ENCODE measurements at regions not wholly inside any gene's neighbourhood (a gene's known extent, or its start where the extent isn't known, plus 50 kb on each side); places are given as distances from the start of the nearest gene placed in this dataset.

GRCh38 chr6:156720691-156721685 is 56.2 kb upstream of the ARID1B start:
- Mint-ChIP-seq H3K4me3 (peak overlapping the region; percentile 3; the same call in 1 of the 3 replicates), H3K36me3 (ENCODE audit: low read depth) (0 out of 3 replicates have a peak, but pooled peaks cover 6% of the 10 kb centered on the region), H3K4me1 (peaks cover 35% of the 10 kb centered on the region), H3K27ac (peak overlapping the region; percentile 39), H3K27me3 (ENCODE audit: insufficient read depth, low read depth, poor library complexity) (peaks cover 18% of the 10 kb centered on the region), H3K9me3 (peaks cover 6% of the 10 kb centered on the region; the same call in 1 of the 3 replicates)
- Histone ChIP-seq H3K27me3 (ENCODE audit: insufficient read depth) (no peaks in the 10 kb centered on the region), H3K9me2 (ENCODE audit: insufficient read depth) (0 out of 2 replicates have a peak, but pooled peaks cover 4% of the 10 kb centered on the region), H3K4me1 (ENCODE audit: insufficient read depth) (peaks cover 37% of the 10 kb centered on the region), H3K4me3 (peak overlapping the region; percentile 2), H3K36me3 (ENCODE audit: insufficient read depth) (no peaks in the 10 kb centered on the region), H3K79me2 (replicated peaks; ENCODE audit: insufficient read depth) (no peaks in the 10 kb centered on the region), H3K27ac (ENCODE audit: low read depth) (peak overlapping the region; percentile 90), H3K4me2 (peak overlapping the region; percentile 45), H4K20me1 (replicated peaks; ENCODE audit: insufficient read depth) (no peaks in the 10 kb centered on the region), H2AFZ (no peak overlapping the region; the same call in none of the 2 replicates), H3F3A (replicated peaks; ENCODE audit: low read depth) (peaks cover 20% of the 10 kb centered on the region)
- DNase-seq (ENCODE audit: low spot score) = peak; percentile 88
- peak; percentile 82 for TF ChIP-seq ZNF462 (CRISPR knock-in tag; IDR thresholded peaks at IDR 0.05)
- 0 out of 2 replicates have a peak, but pooled peaks have one; percentile 2 for TF ChIP-seq NANOG (IDR thresholded peaks at IDR 0.05; ENCODE audit: borderline replicate concordance)
- peak; percentile 56 for TF ChIP-seq CREB1 (CRISPR knock-in tag; IDR thresholded peaks at IDR 0.05; ENCODE audit: low read depth)
- no peak for TF ChIP-seq CTCF (conservative IDR thresholded peaks at IDR 0.05; ENCODE audit: low read depth in 2 of 2)
- peak; percentile 35; the same call in 1 of the 2 replicates for TF ChIP-seq ZNF114 (CRISPR knock-in tag; IDR thresholded peaks at IDR 0.05)
- peak; percentile 87 for ATAC-seq

Measured in GM23338 (cell line).